ENCODE measurements at regions not wholly inside any gene's neighbourhood (a gene's known extent, or its start where the extent isn't known, plus 50 kb on each side); places are given as distances from the start of the nearest gene placed in this dataset.

GRCh38 chr17:52294301-52294700 lies 135.8 kb upstream of the CA10 start:
- TF ChIP-seq RXRA (IDR thresholded peaks at IDR 0.05; ENCODE audit: borderline replicate concordance, low read depth) (no peak), GATA2 (CRISPR knock-in tag; IDR thresholded peaks at IDR 0.05) (no peak), MXI1 (IDR thresholded peaks at IDR 0.05; ENCODE audit: low read depth, low read length) (no peak), TCF12 (IDR thresholded peaks at IDR 0.05) (no peak), EZH2phosphoT487 (IDR thresholded peaks at IDR 0.05; ENCODE audit: borderline replicate concordance, low read depth) (no peak), RAD21 (IDR thresholded peaks at IDR 0.05; ENCODE audit: low read length) (no peak)
- TF ChIP-seq, protein P1, sequence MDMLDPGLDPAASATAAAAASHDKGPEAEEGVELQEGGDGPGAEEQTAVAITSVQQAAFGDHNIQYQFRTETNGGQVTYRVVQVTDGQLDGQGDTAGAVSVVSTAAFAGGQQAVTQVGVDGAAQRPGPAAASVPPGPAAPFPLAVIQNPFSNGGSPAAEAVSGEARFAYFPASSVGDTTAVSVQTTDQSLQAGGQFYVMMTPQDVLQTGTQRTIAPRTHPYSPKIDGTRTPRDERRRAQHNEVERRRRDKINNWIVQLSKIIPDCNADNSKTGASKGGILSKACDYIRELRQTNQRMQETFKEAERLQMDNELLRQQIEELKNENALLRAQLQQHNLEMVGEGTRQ (IDR thresholded peaks at IDR 0.05; ENCODE audit: borderline replicate concordance, low read depth, low read length) = no peak
- H3K4me1 ChIP-seq (ENCODE audit: control insufficient read depth in 1 of 2, insufficient read depth in 2 of 2, low read depth in 1 of 2, low read length in 1 of 2) = peaks cover 0 to 3% of the 10 kb centered on the region in 2 experiments; a peak in 1 of 4 replicates
- no peak for DNase-seq
- no peak overlapping the region for H3K27ac ChIP-seq (ENCODE audit: low read depth in 2 of 2, low read length in 1 of 2)
- ChIA-PET CTCF (interaction anchor here (0.7 to 0.9 kb wide), 2 partner anchors 10 to 16 kb away, joined by 3 read pairs; no protein-coding TSS in a partner anchor), POLR2A (no interaction called here)
- no peaks in the 10 kb centered on the region for H3K79me2 ChIP-seq (ENCODE audit: insufficient read depth)
- no peak overlapping the region for H2AFZ ChIP-seq (ENCODE audit: low read depth)
- no peaks in the 10 kb centered on the region; the same call in 1 of the 2 replicates for H3K9me3 ChIP-seq
- H4K20me1 ChIP-seq (ENCODE audit: insufficient read depth) = no peaks in the 10 kb centered on the region
- no peaks in the 10 kb centered on the region for H3K9me2 ChIP-seq
- H3K27me3 ChIP-seq (ENCODE audit: insufficient read depth) = no peaks in the 10 kb centered on the region
- no peaks in the 10 kb centered on the region for H3K36me3 ChIP-seq (replicated peaks in 1 of 2; ENCODE audit: control insufficient read depth in 1 of 2, insufficient read depth in 2 of 2, low read length in 1 of 2)
- H3K9ac ChIP-seq = no peak overlapping the region
- no peaks in the 10 kb centered on the region for H3F3A ChIP-seq (replicated peaks; ENCODE audit: insufficient read depth)
- 12% methylated on average over 1 of the region's 1 CpG for WGBS (ENCODE audit: low lambda C conversion rate)
- H3K4me2 ChIP-seq = no peak overlapping the region
- no peak overlapping the region for H3K4me3 ChIP-seq (ENCODE audit: low read depth in 2 of 2, low read length in 1 of 2)

DNA sequence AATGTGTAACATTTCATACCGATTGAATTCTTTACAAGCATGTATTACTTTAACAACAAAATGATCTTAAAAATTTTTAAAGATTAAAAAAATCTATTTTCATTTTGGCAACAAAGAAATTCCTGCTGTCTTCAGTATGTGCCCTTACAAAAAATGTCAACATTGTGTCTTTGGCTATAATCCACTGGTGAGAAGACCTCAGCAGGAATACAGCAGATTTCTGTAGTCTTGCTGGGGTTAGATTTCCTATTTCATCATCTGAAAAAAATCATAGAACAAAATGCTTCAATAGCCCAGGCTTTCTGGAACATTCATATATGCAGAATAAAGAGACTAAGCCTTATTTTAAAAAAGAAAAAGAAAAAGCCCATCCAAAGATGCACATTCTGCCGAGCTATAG lies 129.1 kb upstream of the CA10 start:
- H4K20me1 ChIP-seq (ENCODE audit: insufficient read depth) = no peaks in the 10 kb centered on the region
- H3K27me3 ChIP-seq (ENCODE audit: insufficient read depth) = no peaks in the 10 kb centered on the region
- no peaks in the 10 kb centered on the region for H3K4me1 ChIP-seq (ENCODE audit: control insufficient read depth in 1 of 2, insufficient read depth in 2 of 2, low read depth in 1 of 2, low read length in 1 of 2)
- no peaks in the 10 kb centered on the region for H3F3A ChIP-seq (replicated peaks; ENCODE audit: insufficient read depth)
- DNase-seq = no peak
- no peaks in the 10 kb centered on the region; the same call in 1 of the 2 replicates for H3K9me3 ChIP-seq
- no peak overlapping the region for H3K9ac ChIP-seq
- ChIA-PET POLR2A (no interaction called here), CTCF (interaction anchor here (1.4 kb wide), 1 partner anchor 10 kb away, joined by 3 read pairs; no protein-coding TSS in a partner anchor)
- no peaks in the 10 kb centered on the region for H3K9me2 ChIP-seq
- TF ChIP-seq FOXJ3 (CRISPR knock-in tag; IDR thresholded peaks at IDR 0.05) = no peak
- no peak for TF ChIP-seq TCF12 (IDR thresholded peaks at IDR 0.05)
- no peak for TF ChIP-seq MEF2A (IDR thresholded peaks at IDR 0.05; ENCODE audit: borderline replicate concordance, low read depth)
- no peak overlapping the region for H3K4me2 ChIP-seq
- no peaks in the 10 kb centered on the region for H3K79me2 ChIP-seq (ENCODE audit: insufficient read depth)
- no peak overlapping the region for H3K27ac ChIP-seq (ENCODE audit: low read depth in 2 of 2, low read length in 1 of 2)
- H3K36me3 ChIP-seq (replicated peaks in 1 of 2; ENCODE audit: control insufficient read depth in 1 of 2, insufficient read depth in 2 of 2, low read length in 1 of 2) = no peaks in the 10 kb centered on the region
- WGBS (ENCODE audit: low lambda C conversion rate) = 27% methylated on average over 2 of the region's 2 CpGs
- H3K4me3 ChIP-seq (ENCODE audit: low read depth in 2 of 2, low read length in 1 of 2) = no peak overlapping the region
- no peak overlapping the region for H2AFZ ChIP-seq (ENCODE audit: low read depth)

DNA sequence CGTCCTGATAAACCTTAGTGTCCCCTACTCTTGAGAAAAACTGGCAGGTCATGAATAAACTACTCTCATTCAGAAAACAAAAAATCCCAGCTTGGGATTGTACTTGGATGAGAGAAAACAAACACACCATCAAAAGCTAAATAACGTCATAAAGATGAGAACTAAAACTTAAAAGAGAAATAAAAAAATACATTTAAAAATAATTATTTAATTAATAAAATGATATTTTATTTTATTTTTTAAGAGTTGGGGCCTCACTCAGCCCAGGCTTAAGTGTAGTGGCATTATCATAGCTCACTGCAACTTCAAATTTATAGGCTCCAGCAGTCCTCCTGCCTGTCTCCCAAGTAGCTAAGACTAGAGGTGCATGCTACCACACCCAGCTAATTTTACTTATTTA lies 125.4 kb upstream of the CA10 start:
- no peaks in the 10 kb centered on the region for H3K36me3 ChIP-seq (replicated peaks in 1 of 2; ENCODE audit: control insufficient read depth in 1 of 2, insufficient read depth in 2 of 2, low read length in 1 of 2)
- POLR2A ChIA-PET = no interaction called here
- CTCF ChIA-PET = no interaction called here
- H3K4me2 ChIP-seq = no peak overlapping the region
- H3K9me2 ChIP-seq = no peaks in the 10 kb centered on the region
- H3K27ac ChIP-seq (ENCODE audit: low read depth in 2 of 2, low read length in 1 of 2) = no peak overlapping the region
- H3K79me2 ChIP-seq (ENCODE audit: insufficient read depth) = no peaks in the 10 kb centered on the region
- no peak overlapping the region for H2AFZ ChIP-seq (ENCODE audit: low read depth)
- no peak for DNase-seq
- H3K9ac ChIP-seq = no peak overlapping the region
- WGBS (ENCODE audit: low lambda C conversion rate) = 21% methylated on average over 2 of the region's 2 CpGs
- TF ChIP-seq USF1 (IDR thresholded peaks at IDR 0.05; ENCODE audit: borderline replicate concordance, low read depth) (no peak), SMC3 (IDR thresholded peaks at IDR 0.05; ENCODE audit: low read depth, low read length) (no peak), MXI1 (IDR thresholded peaks at IDR 0.05; ENCODE audit: low read depth, low read length) (no peak)
- TF ChIP-seq, protein P1 (IDR thresholded peaks at IDR 0.05; ENCODE audit: borderline replicate concordance, low read depth, low read length) = no peak
- H3K4me1 ChIP-seq (ENCODE audit: control insufficient read depth in 1 of 2, insufficient read depth in 2 of 2, low read depth in 1 of 2, low read length in 1 of 2) = no peaks in the 10 kb centered on the region
- H4K20me1 ChIP-seq (ENCODE audit: insufficient read depth) = no peaks in the 10 kb centered on the region
- no peak overlapping the region for H3K4me3 ChIP-seq (ENCODE audit: low read depth in 2 of 2, low read length in 1 of 2)
- H3F3A ChIP-seq (replicated peaks; ENCODE audit: insufficient read depth) = no peaks in the 10 kb centered on the region
- H3K27me3 ChIP-seq (ENCODE audit: insufficient read depth) = no peaks in the 10 kb centered on the region
- H3K9me3 ChIP-seq = no peaks in the 10 kb centered on the region; the same call in 1 of the 2 replicates
